Gastrocnemius medialis (tissue), 4 donors: ENCODE measurements at regions not wholly inside any gene's neighbourhood (a gene's known extent, or its start where the extent isn't known, plus 50 kb on each side); places are given as distances from the start of the nearest gene placed in this dataset.
"Not testable (repeated sequence)": the region's sequence is repeated elsewhere in the genome, so short reads cannot be mapped to it uniquely, and the experiment has no call there.

Source experiments
- ATAC-seq, 2 donors: fragments of 150-250 bp; one replicate each; pipeline ENCODE4 v1.9.1; 2016
- DNase-seq, 2 donors: peaks; one replicate each; pipeline ENCODE4 v3.0.0-alpha.2; 2019
- H3K27ac ChIP-seq, 4 donors: fragments of 200-600 bp; sonication (generic); 1 replicate in 1 of 4; 2 replicates in 3 of 4; pipeline ENCODE4 v1.5.1; 2016 to 2018; ENCODE audit warnings: mild to moderate bottlenecking in 2 of 4, moderate library complexity in 1 of 4
- H3K27me3 ChIP-seq, 3 donors: fragments of 200-600 bp; sonication (generic) in 2 of 3; 1 replicate in 1 of 3; 2 replicates in 2 of 3; pipeline versions ENCODE4 v1.5.1 to v1.6.0; 2016 to 2019; ENCODE audit warnings: mild to moderate bottlenecking in 1 of 3, moderate library complexity in 1 of 3
- H3K36me3 ChIP-seq, 2 donors: fragments of 200-600 bp; sonication (generic) in 1 of 2; one replicate each; pipeline ENCODE4 v1.5.1; 2017 to 2018
- H3K4me1 ChIP-seq, 2 donors: fragments of 200-600 bp; sonication (generic) in 1 of 2; one replicate each; pipeline ENCODE4 v1.5.1; 2016 to 2017; ENCODE audit warnings: mild to moderate bottlenecking in 2 of 2
- H3K4me3 ChIP-seq, 4 donors: fragments of 200-600 bp; sonication (generic) in 3 of 4; 1 replicate in 1 of 4; 2 replicates in 3 of 4; pipeline ENCODE4 v1.5.1; 2016 to 2019; ENCODE audit warnings: mild to moderate bottlenecking in 2 of 4
- H3K9me3 ChIP-seq, 3 donors: fragments of 200-600 bp; sonication (generic) in 2 of 3; 1 replicate in 1 of 3; 2 replicates in 2 of 3; pipeline ENCODE4 v1.5.1; 2016 to 2019
- POLR2A ChIP-seq, 2 donors: fragments of 450-650 bp; IDR thresholded peaks; one replicate each; pipeline ENCODE4 v1.6.1; 2017; ENCODE audit warnings: antibody characterized with exemption in 2 of 2, mild to moderate bottlenecking in 2 of 2, moderate library complexity in 2 of 2
- in situ Hi-C, 4 donors: fragments of 200-750 bp; cut with MboI; loops; one replicate each; pipeline versions ENCODE4 v1.15.0 to v1.8.0; 2017; ENCODE audit warnings: low sequenced_read_pairs in 4 of 4
- intact Hi-C: fragments of 100-400 bp; cut with DNase I; formaldehyde crosslinking; loops from one replicate; pipeline ENCODE4 v1.15.1; 2023; ENCODE audit warnings: low total_unique reads
- TF ChIP-seq, protein P1 (sequence below), 5 experiments: fragments of 450-650 bp in 3 of 5; fragments of 200-600 bp in 2 of 5; sonication (generic) in 2 of 5; IDR thresholded peaks in 4 of 5; conservative IDR thresholded peaks in 1 of 5; 1 replicate in 4 of 5; 2 replicates in 1 of 5; pipeline ENCODE4 v1.5.1; 2016 to 2019; ENCODE audit warnings: antibody characterized with exemption in 5 of 5, mild to moderate bottlenecking in 3 of 5, moderate library complexity in 3 of 5

DNA sequence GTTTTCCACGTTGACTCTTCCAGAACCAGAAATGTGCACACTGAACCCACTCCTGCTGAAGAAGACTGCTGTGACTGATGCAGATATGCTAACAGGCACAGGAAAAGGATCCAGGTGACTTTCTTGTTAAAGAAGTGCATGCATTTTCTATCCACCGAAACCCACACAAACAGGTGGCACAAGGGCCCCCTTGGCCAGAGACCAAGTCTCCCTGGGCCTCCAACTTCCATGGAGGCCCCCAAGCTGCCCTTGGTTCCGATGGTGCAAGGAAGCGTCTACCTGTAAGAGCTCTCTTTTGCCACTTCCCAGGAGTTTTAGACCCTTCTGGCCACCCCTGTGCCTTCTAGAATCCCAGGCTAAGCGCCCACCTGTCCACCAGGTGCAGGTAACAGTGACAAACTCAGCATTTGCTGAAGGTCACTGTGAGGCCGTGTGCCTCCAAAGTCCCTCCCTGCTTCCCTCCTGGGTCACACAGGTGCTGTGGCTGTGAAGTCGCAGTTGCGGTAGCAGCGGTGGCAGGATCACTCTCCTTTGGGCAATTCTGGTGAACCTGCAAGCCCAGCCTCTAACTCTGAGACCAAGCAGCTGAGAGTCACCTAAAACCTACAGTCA lies 134.8 kb downstream of the PXDC1 start:
- DNase-seq (no peak), ATAC-seq (no peak)
- Histone ChIP-seq H3K9me3 (no peaks in the 10 kb centered on the region), H3K27ac (no peak overlapping the region), H3K27me3 (peaks cover 0 to 6% (median 0%) of the 10 kb centered on the region in 3 donors), H3K4me1 (peaks cover 0 to 4% of the 10 kb centered on the region in 2 donors), H3K4me3 (no peak overlapping the region), H3K36me3 (no peaks in the 10 kb centered on the region)
- intact Hi-C loops (no loop called here), in situ Hi-C loops (no loop called here)
- TF ChIP-seq, protein P1, sequence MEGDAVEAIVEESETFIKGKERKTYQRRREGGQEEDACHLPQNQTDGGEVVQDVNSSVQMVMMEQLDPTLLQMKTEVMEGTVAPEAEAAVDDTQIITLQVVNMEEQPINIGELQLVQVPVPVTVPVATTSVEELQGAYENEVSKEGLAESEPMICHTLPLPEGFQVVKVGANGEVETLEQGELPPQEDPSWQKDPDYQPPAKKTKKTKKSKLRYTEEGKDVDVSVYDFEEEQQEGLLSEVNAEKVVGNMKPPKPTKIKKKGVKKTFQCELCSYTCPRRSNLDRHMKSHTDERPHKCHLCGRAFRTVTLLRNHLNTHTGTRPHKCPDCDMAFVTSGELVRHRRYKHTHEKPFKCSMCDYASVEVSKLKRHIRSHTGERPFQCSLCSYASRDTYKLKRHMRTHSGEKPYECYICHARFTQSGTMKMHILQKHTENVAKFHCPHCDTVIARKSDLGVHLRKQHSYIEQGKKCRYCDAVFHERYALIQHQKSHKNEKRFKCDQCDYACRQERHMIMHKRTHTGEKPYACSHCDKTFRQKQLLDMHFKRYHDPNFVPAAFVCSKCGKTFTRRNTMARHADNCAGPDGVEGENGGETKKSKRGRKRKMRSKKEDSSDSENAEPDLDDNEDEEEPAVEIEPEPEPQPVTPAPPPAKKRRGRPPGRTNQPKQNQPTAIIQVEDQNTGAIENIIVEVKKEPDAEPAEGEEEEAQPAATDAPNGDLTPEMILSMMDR (IDR thresholded peaks at IDR 0.05 in 4 of 5, conservative IDR thresholded peaks at IDR 0.05 in 1 of 5), result no peak
- TF ChIP-seq POLR2A (IDR thresholded peaks at IDR 0.05), result no peak

DNA sequence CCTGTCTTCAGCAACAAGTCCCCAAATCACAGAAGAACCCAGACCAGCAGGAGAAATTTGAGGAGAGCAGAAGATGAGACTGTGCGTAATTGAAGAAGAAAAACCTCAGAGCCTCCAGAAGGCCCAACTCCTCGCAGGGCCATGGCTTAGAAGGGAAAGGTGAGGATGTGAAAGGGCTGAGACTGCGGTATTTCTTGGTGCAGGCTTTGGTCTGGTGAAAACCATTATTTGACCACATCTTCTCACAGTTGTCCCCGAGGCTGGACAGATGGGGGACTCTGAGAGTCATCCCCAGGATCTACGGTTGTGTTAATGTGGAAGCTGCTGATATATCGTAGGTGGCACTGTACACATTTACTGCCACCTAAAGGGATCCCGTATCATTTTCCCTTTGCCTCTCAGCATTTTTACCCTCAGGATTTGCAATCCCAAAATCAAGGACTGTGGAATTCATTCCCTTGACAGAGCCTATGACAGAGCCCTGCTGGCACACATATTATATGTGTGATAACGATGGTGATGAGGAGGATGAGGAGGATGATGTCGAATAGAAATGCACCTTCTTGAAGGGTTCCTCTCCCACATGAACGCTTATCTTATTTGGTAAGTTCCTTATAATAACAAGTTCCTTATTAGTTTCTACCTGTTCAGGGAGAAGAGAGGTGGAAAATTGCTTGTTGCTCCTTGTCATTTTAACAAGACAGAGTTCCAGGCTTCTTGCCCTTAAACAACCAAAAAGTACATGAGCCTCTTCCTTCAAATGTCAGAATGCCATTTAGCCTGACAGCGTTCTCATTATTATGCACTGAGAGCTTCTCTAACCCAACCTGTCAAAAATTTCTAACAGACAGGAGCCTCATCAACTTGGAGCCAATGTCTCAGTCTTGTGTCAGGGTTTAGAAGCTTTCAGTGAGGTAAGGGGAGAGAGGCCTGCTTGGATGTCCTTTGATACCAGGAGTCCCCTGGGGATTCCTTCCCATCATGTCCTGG lies 135.8 kb downstream of the PXDC1 start:
- DNase-seq (no peak), ATAC-seq (no peak)
- Histone ChIP-seq H3K4me3 (no peak overlapping the region), H3K36me3 (no peaks in the 10 kb centered on the region), H3K4me1 (peaks cover 0 to 4% of the 10 kb centered on the region in 2 donors), H3K9me3 (no peaks in the 10 kb centered on the region), H3K27ac (no peak overlapping the region), H3K27me3 (peaks cover 0 to 6% (median 0%) of the 10 kb centered on the region in 3 donors)
- intact Hi-C loops, result no loop called here
- in situ Hi-C loops, result no loop called here
- TF ChIP-seq, protein P1 (IDR thresholded peaks at IDR 0.05 in 4 of 5, conservative IDR thresholded peaks at IDR 0.05 in 1 of 5), result no peak
- TF ChIP-seq POLR2A (IDR thresholded peaks at IDR 0.05), result no peak

DNA sequence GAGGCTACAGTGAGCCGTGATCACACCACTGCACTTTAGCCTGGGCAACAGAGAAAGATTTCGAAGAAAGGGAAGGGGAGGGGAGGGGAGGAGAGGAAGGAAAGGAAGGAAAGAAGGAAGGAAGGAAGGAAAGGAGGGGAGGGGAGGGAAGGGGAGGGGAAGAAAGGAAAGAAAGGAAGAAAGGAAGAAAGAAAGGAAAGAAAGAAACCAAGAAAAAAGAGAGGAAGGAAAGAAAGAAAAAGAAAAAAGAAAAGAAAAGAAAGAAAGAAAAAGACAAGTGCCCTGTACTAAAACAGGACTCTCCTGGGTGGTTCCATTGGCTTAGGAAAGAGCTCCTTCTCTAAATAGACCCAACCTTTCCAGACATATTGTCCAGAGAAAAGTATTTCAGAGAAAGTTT lies 136.6 kb downstream of the PXDC1 start:
- Histone ChIP-seq H3K4me3 (no peak overlapping the region), H3K27ac (no peak overlapping the region), H3K36me3 (no peaks in the 10 kb centered on the region), H3K9me3 (no peaks in the 10 kb centered on the region), H3K4me1 (peaks cover 0 to 4% of the 10 kb centered on the region in 2 donors), H3K27me3 (peaks cover 0 to 6% (median 0%) of the 10 kb centered on the region in 3 donors)
- no peak for ATAC-seq
- TF ChIP-seq POLR2A (IDR thresholded peaks at IDR 0.05), result no peak
- TF ChIP-seq, protein P1 (IDR thresholded peaks at IDR 0.05 in 4 of 5, conservative IDR thresholded peaks at IDR 0.05 in 1 of 5), result no peak
- in situ Hi-C loops (no loop called here), intact Hi-C loops (no loop called here)
- no peak for DNase-seq

DNA sequence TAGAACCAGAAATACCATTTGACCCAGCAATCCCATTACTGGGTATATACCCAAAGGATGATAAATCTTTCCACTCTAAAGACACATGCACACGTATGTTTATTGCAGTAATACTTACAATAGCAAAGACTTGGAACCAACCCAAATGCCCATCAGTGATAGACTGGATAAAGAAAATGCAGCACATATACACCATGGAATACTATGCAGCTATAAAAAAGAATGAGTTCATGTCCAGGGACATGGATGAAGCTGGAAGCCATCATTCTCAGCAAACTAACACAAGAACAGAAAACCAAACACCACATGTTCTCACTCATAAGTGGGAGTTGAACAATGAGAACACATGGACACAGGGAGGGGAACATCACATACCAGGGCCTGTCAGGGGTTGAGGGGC lies 137.9 kb downstream of the PXDC1 start:
- intact Hi-C loops, in situ Hi-C loops, ATAC-seq, H3K9me3 ChIP-seq, H3K27ac ChIP-seq, DNase-seq, H3K36me3 ChIP-seq, H3K4me1 ChIP-seq, H3K27me3 ChIP-seq, H3K4me3 ChIP-seq: not testable (repeated sequence)
